GM04503 (cell line): ENCODE measurements at regions not wholly inside any gene's neighbourhood (a gene's known extent, or its start where the extent isn't known, plus 50 kb on each side); places are given as distances from the start of the nearest gene placed in this dataset.

Experiments used
- DNase-seq: peaks from one replicate; pipeline ENCODE4 v3.0.0-alpha.2; 2012; ENCODE audit warnings: low read depth

GRCh38 chr16:65426484-65426883, 304.6 kb upstream of the CDH11 start:
- no peak for DNase-seq

- no peak for DNase-seq
These were observed 301.1 kb upstream of the CDH11 start for GRCh38 chr16:65422934-65423333.

GRCh38 chr16:65421596-65421995, 299.7 kb upstream of the CDH11 start:
- DNase-seq: no peak

GRCh38 chr16:65418435-65418834, 296.6 kb upstream of the CDH11 start:
- DNase-seq: no peak

GRCh38 chr16:65415460-65415859, 293.6 kb upstream of the CDH11 start:
- DNase-seq: no peak

- peak; percentile 73 for DNase-seq
These were observed 292.6 kb upstream of the CDH11 start for GRCh38 chr16:65414284-65414984.

GRCh38 chr16:65413861-65414260, 292.0 kb upstream of the CDH11 start:
- no peak for DNase-seq

GRCh38 chr16:65410801-65411200, 288.9 kb upstream of the CDH11 start:
- no peak for DNase-seq

GRCh38 chr16:65409510-65409909, 287.6 kb upstream of the CDH11 start:
- no peak for DNase-seq

GRCh38 chr16:65406933-65407332, 285.1 kb upstream of the CDH11 start:
- DNase-seq: no peak

- DNase-seq: no peak
These were observed 284.3 kb upstream of the CDH11 start for GRCh38 chr16:65406116-65406515.

GRCh38 chr16:65394281-65394680, 272.4 kb upstream of the CDH11 start:
- no peak for DNase-seq

- no peak for DNase-seq
These were observed 271.1 kb upstream of the CDH11 start for GRCh38 chr16:65392806-65393565.

GRCh38 chr16:65388592-65388991, 266.7 kb upstream of the CDH11 start:
- no peak for DNase-seq

- DNase-seq: no peak
These were observed 264.8 kb upstream of the CDH11 start for GRCh38 chr16:65386672-65387071.

GRCh38 chr16:65384441-65384840, 262.6 kb upstream of the CDH11 start:
- no peak for DNase-seq

- DNase-seq: peak; percentile 9
These were observed 255.3 kb upstream of the CDH11 start for GRCh38 chr16:65377195-65377594.

- no peak for DNase-seq
These were observed 254.7 kb upstream of the CDH11 start for GRCh38 chr16:65376601-65377000.

GRCh38 chr16:65375651-65376050, 253.8 kb upstream of the CDH11 start:
- no peak for DNase-seq

- no peak for DNase-seq
These were observed 251.2 kb upstream of the CDH11 start for GRCh38 chr16:65373097-65373496.

GRCh38 chr16:65372171-65372570, 250.3 kb upstream of the CDH11 start:
- DNase-seq: no peak

GRCh38 chr16:65365732-65366715, 244.2 kb upstream of the CDH11 start:
- no peak for DNase-seq
